Choroid plexus epithelial cell (primary cell): ENCODE measurements at regions not wholly inside any gene's neighbourhood (a gene's known extent, or its start where the extent isn't known, plus 50 kb on each side); places are given as distances from the start of the nearest gene placed in this dataset.

ENCODE experiments used
- DNase-seq: peaks from one replicate; pipeline ENCODE4 v3.0.0-alpha.2; 2010; ENCODE audit warnings: low read depth
- H3K4me3 ChIP-seq: 2 replicates; pipeline ENCODE4 v1.5.1; 2011; ENCODE audit warnings: low read depth, mild to moderate bottlenecking, control low read depth, low read length, moderate library complexity
- TF ChIP-seq, protein P1 (sequence below): conservative IDR thresholded peaks from 2 replicates; pipeline ENCODE4 v1.5.1; 2011; ENCODE audit warnings: low read depth, mild to moderate bottlenecking, control low read depth, inconsistent platforms, low read length, moderate library complexity

GRCh38 chr16:26344976-26345375 lies 653.2 kb downstream of the HS3ST4 start:
- H3K4me3 ChIP-seq: no peak overlapping the region
- TF ChIP-seq, protein P1, sequence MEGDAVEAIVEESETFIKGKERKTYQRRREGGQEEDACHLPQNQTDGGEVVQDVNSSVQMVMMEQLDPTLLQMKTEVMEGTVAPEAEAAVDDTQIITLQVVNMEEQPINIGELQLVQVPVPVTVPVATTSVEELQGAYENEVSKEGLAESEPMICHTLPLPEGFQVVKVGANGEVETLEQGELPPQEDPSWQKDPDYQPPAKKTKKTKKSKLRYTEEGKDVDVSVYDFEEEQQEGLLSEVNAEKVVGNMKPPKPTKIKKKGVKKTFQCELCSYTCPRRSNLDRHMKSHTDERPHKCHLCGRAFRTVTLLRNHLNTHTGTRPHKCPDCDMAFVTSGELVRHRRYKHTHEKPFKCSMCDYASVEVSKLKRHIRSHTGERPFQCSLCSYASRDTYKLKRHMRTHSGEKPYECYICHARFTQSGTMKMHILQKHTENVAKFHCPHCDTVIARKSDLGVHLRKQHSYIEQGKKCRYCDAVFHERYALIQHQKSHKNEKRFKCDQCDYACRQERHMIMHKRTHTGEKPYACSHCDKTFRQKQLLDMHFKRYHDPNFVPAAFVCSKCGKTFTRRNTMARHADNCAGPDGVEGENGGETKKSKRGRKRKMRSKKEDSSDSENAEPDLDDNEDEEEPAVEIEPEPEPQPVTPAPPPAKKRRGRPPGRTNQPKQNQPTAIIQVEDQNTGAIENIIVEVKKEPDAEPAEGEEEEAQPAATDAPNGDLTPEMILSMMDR: no peak
- DNase-seq: no peak

- no peak overlapping the region for H3K4me3 ChIP-seq
- TF ChIP-seq, protein P1: no peak
- DNase-seq: no peak
These were observed 654.2 kb downstream of the HS3ST4 start for GRCh38 chr16:26345966-26346365.

DNA sequence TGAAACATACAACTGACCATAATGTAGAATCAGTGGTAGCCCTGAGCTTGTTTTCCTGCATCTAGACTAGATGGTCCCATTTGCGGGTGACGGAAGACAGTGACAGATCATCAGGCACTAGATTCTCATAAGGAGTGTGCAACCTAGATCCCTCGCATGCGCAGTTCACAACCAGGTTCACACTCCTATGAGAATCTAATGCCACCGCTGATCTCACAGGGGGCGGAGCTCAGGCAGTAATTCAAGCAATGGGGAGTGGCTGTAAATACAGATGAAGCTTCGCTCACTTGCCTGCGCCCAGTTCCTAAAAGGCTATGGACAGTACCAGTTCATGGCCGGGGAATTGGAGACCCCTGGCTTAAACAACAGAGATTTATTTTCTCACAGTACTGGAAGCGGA lies 656.3 kb downstream of the HS3ST4 start:
- no peak for DNase-seq
- TF ChIP-seq, protein P1: no peak
- no peak overlapping the region for H3K4me3 ChIP-seq

DNA sequence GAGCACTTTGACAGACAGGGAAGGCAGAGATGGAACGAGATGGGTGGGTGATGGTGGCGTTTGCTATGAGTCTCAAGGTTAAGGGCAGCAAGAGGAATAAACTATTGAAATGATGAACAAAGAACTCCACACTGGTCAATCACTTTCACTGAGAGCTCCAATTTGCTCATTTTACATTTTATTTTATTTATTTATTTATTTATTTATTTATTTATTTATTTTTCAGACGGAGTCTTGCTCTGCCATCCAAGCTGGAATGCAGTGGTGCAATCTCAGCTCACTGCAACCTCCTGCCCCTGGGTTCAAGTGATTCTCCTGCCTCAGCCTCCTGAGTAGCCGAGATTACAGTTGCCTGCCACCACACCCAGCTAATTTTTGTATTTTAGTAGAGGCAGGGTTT lies 669.1 kb downstream of the HS3ST4 start:
- H3K4me3 ChIP-seq: no peak overlapping the region
- no peak for DNase-seq
- TF ChIP-seq, protein P1: no peak

- DNase-seq: no peak
- TF ChIP-seq, protein P1: no peak
- H3K4me3 ChIP-seq: no peak overlapping the region
These were observed 671.8 kb downstream of the HS3ST4 start for GRCh38 chr16:26363581-26363980.

DNA sequence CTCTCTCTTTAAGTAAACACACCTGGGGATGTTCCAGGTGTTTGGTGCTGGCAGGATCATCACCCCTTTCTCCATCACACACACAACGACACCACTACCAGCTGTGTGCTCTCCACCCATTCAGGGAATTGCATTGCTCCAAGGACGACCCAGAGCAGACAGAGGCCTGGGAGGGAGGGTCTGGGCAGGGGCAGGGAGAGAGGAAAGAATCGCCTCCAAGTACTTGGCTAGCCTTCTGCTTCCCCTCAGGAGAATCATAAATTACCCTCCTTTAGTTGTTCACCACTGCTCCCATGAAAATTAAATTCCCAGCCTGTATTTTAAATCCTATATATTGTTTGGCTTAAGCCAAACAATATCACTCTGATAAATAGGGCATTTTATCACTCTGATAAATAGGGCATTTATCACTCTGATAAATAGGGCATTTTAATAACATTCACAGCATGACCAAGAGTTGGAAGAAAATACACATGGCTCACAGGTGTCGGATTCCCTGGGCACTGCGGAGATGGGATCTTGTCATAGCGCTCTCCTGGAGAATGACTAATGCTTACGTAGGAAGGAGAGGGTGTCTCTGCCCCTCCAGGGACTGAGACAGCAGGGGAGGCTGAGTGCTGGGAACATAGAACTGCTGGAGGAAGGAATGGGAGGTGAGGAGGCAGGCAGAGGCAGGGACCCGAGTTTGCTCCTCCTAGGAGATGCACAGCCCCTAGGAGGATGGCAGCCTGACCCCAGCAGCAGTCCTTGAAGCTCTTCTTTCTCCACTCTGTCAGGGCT lies 673.6 kb downstream of the HS3ST4 start:
- no peak overlapping the region for H3K4me3 ChIP-seq
- no peak for DNase-seq
- TF ChIP-seq, protein P1: no peak

DNA sequence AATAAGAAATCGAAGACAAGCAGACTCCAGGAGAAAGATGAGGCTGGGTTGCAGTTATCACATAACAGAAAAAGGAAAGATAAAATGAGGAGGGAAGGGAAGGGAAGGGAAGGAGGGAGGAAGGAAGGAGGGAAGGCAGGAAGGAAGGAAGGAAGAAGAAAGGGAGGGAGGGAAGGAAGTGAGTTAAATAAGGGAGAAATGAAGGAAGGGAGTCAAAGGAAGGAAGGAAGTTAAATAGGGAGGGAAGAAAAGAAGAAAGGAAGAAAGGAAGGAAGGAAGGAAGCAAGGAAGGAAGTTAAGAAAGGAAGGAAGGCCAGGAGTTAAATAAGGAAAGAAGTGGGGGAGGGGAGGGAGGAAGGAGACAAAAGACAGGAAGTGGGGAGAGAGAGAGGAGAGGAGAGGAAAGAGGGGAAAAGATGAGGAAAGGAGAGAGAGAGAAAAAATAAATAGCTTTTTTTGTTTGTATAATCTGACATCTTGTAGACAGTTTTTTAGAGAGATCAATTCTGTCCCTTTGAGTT lies 679.6 kb downstream of the HS3ST4 start:
- no peak overlapping the region for H3K4me3 ChIP-seq
- DNase-seq: no peak
- TF ChIP-seq, protein P1: no peak
